ENCODE measurements at regions not wholly inside any gene's neighbourhood (a gene's known extent, or its start where the extent isn't known, plus 50 kb on each side); places are given as distances from the start of the nearest gene placed in this dataset.

DNA sequence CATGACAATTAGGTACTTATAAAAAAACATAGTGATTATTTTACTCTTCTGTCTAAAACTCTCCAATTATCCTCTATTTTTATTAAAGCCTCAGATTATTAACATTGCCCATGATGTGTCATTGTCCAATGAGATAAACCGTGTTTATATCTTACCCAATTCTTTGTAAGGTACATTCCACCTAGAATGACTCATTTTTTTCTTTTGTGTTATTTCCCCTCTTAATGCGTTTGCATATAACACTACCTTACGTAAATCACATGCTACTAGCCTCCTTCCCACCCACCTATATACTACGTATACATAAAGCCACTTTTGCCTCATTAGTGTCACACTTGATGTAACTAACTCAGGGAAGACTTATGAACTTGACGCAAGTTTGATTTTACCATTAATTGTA lies 336.3 kb upstream of the PTCHD4 start:
- no peak for TF ChIP-seq POLR2A (IDR thresholded peaks at IDR 0.05)
- TF ChIP-seq, protein P1, sequence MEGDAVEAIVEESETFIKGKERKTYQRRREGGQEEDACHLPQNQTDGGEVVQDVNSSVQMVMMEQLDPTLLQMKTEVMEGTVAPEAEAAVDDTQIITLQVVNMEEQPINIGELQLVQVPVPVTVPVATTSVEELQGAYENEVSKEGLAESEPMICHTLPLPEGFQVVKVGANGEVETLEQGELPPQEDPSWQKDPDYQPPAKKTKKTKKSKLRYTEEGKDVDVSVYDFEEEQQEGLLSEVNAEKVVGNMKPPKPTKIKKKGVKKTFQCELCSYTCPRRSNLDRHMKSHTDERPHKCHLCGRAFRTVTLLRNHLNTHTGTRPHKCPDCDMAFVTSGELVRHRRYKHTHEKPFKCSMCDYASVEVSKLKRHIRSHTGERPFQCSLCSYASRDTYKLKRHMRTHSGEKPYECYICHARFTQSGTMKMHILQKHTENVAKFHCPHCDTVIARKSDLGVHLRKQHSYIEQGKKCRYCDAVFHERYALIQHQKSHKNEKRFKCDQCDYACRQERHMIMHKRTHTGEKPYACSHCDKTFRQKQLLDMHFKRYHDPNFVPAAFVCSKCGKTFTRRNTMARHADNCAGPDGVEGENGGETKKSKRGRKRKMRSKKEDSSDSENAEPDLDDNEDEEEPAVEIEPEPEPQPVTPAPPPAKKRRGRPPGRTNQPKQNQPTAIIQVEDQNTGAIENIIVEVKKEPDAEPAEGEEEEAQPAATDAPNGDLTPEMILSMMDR (IDR thresholded peaks at IDR 0.05): no peak

Measured in testis (tissue), 2 donors.